Fibroblast of lung (primary cell): ENCODE measurements at regions not wholly inside any gene's neighbourhood (a gene's known extent, or its start where the extent isn't known, plus 50 kb on each side); places are given as distances from the start of the nearest gene placed in this dataset.

ENCODE experiments used
- CTCF ChIP-seq, 2 donors: IDR thresholded peaks in 1 of 2; conservative IDR thresholded peaks in 1 of 2; 1 replicate in 1 of 2; 2 replicates in 1 of 2; pipeline ENCODE4 v1.5.1; 2011 to 2012; ENCODE audit warnings: low read length in 2 of 2, control low read depth in 1 of 2, inconsistent platforms in 1 of 2, low read depth in 1 of 2, mild to moderate bottlenecking in 1 of 2
- EZH2 ChIP-seq: IDR thresholded peaks from 2 replicates; pipeline ENCODE4 v1.5.1; 2012; ENCODE audit warnings: low read length, control low read depth, mild to moderate bottlenecking; ENCODE audit errors: missing control alignments

- TF ChIP-seq CTCF (conservative IDR thresholded peaks at IDR 0.05 in 1 of 2, IDR thresholded peaks at IDR 0.05 in 1 of 2; ENCODE audit: low read depth in 1 of 2, low read length in 2 of 2) (no peak), EZH2 (no peak)
These were observed 211.6 kb upstream of the LRRN1 start for GRCh38 chr3:3587647-3587972.
